SK-N-SH (cell line): ENCODE measurements at regions not wholly inside any gene's neighbourhood (a gene's known extent, or its start where the extent isn't known, plus 50 kb on each side); places are given as distances from the start of the nearest gene placed in this dataset.
A peak's percentile ranks its signal among the peaks of the same experiment; 100 is the strongest.

ENCODE experiments used
- CTCF ChIA-PET: fragments of 300-600, 350-600 bp; formaldehyde crosslinking; extraction: SDS; loops from one replicate; lab custom pipeline; 2021; lab: Yijun Ruan, JAX
- POLR2A ChIA-PET: fragments of 350-600 bp; sonication (Branson Sonifier 250); formaldehyde crosslinking; extraction: SDS; loops from one replicate; lab custom pipeline; 2020; ENCODE audit warnings: antibody characterized with exemption, inconsistent platforms; lab: Yijun Ruan, JAX
- DNase-seq: peaks from one replicate; pipeline ENCODE4 v3.0.0; 2012
- H2AFZ ChIP-seq: fragments of 200-600 bp; sonication (generic); 2 replicates; pipeline ENCODE4 v1.8.1; 2016; ENCODE audit warnings: antibody characterized with exemption, mild to moderate bottlenecking, low read depth
- H3F3A ChIP-seq: fragments of 200-600 bp; sonication (generic); replicated peaks from 2 replicates; pipeline ENCODE3; 2016; ENCODE audit warnings: antibody characterized with exemption, mild to moderate bottlenecking; ENCODE audit not compliant: insufficient read depth
- H3K27ac ChIP-seq, 2 experiments: fragments of 200-500 bp in 1 of 2; fragments of 200-600 bp in 1 of 2; sonication (Bioruptor generic) in 1 of 2; sonication (generic), shearing (Covaris generic) in 1 of 2; 2 replicates each; pipeline versions ENCODE4 v1.5.1 to v1.6.1; 2014 to 2016; ENCODE audit warnings: low read depth in 2 of 2, inconsistent platforms in 1 of 2, low read length in 1 of 2, mild to moderate bottlenecking in 1 of 2, mixed read lengths in 1 of 2
- H3K27me3 ChIP-seq: fragments of 200-600 bp; sonication (generic), shearing (Covaris generic); 2 replicates; pipeline ENCODE4 v1.6.1; 2016; ENCODE audit warnings: mixed run types; ENCODE audit not compliant: insufficient read depth
- H3K36me3 ChIP-seq, 2 experiments: fragments of 200-500 bp in 1 of 2; fragments of 200-600 bp in 1 of 2; sonication (Bioruptor generic) in 1 of 2; sonication (generic) in 1 of 2; replicated peaks in 1 of 2; 2 replicates each; pipeline versions ENCODE3 to v1.5.1; 2014 to 2016; ENCODE audit warnings: low read length in 1 of 2, mild to moderate bottlenecking in 1 of 2; ENCODE audit not compliant: insufficient read depth in 2 of 2, control insufficient read depth in 1 of 2
- H3K4me1 ChIP-seq, 2 experiments: fragments of 200-500 bp in 1 of 2; fragments of 200-600 bp in 1 of 2; sonication (Bioruptor generic) in 1 of 2; sonication (generic), shearing (Covaris generic) in 1 of 2; 2 replicates each; pipeline versions ENCODE4 v1.5.1 to v1.6.1; 2014 to 2016; ENCODE audit warnings: low read depth in 1 of 2, low read length in 1 of 2, mixed run types in 1 of 2; ENCODE audit not compliant: insufficient read depth in 2 of 2, control insufficient read depth in 1 of 2
- H3K4me2 ChIP-seq: fragments of 200-600 bp; sonication (generic), shearing (Covaris generic); 2 replicates; pipeline ENCODE4 v1.6.1; 2017; ENCODE audit warnings: mixed run types
- H3K4me3 ChIP-seq, 2 experiments: fragments of 200-500 bp in 1 of 2; fragments of 200-600 bp in 1 of 2; sonication (Bioruptor generic) in 1 of 2; sonication (generic), shearing (Covaris generic) in 1 of 2; 2 replicates each; pipeline versions ENCODE4 v1.5.1 to v1.8.1; 2014 to 2016; ENCODE audit warnings: low read depth in 2 of 2, inconsistent platforms in 1 of 2, low read length in 1 of 2, mild to moderate bottlenecking in 1 of 2, mixed read lengths in 1 of 2, moderate library complexity in 1 of 2
- H3K79me2 ChIP-seq: fragments of 200-600 bp; sonication (generic); 2 replicates; pipeline ENCODE4 v1.8.1; 2017; ENCODE audit warnings: mild to moderate bottlenecking; ENCODE audit not compliant: insufficient read depth
- H3K9ac ChIP-seq: fragments of 200-600 bp; sonication (generic); 2 replicates; pipeline ENCODE4 v1.6.1; 2017; ENCODE audit warnings: mixed run types
- H3K9me2 ChIP-seq: fragments of 200-600 bp; sonication (generic); 2 replicates; pipeline ENCODE4 v1.6.1; 2017; ENCODE audit warnings: mixed run types
- H3K9me3 ChIP-seq: fragments of 200-600 bp; sonication (generic); 2 replicates; pipeline ENCODE4 v1.6.1; 2017; ENCODE audit warnings: mixed run types, mild to moderate bottlenecking, moderate library complexity
- H4K20me1 ChIP-seq: fragments of 200-600 bp; sonication (generic); 2 replicates; pipeline ENCODE4 v1.6.1; 2017; ENCODE audit warnings: mild to moderate bottlenecking, mixed run types; ENCODE audit not compliant: insufficient read depth
- CHD2 ChIP-seq: fragments of 150-350 bp; IDR thresholded peaks from 2 replicates; pipeline ENCODE4 v1.6.1; 2018; ENCODE audit warnings: low read length; ENCODE audit not compliant: partially characterized antibody
- EP300 ChIP-seq, 2 experiments: IDR thresholded peaks; 2 replicates each; pipeline versions ENCODE4 v1.4.0 to v1.6.1; 2012; ENCODE audit warnings: borderline replicate concordance in 1 of 2, low read depth in 1 of 2, low read length in 1 of 2
- FOXJ3 ChIP-seq: sonication (generic); formaldehyde crosslinking; IDR thresholded peaks from 2 replicates; pipeline ENCODE4 v1.5.1; 2020; ENCODE audit warnings: mild to moderate bottlenecking, missing genetic modification reagents
- FOXM1 ChIP-seq: IDR thresholded peaks from 2 replicates; pipeline ENCODE4 v1.4.0; 2012; ENCODE audit warnings: low read depth, mild to moderate bottlenecking
- MXI1 ChIP-seq: IDR thresholded peaks from 2 replicates; pipeline ENCODE4 v1.6.1; 2012; ENCODE audit warnings: mild to moderate bottlenecking, low read depth, low read length, improper control_type of control experiment
- RAD21 ChIP-seq: IDR thresholded peaks from 2 replicates; pipeline ENCODE4 v1.6.1; 2012; ENCODE audit warnings: mild to moderate bottlenecking, low read length
- RCOR1 ChIP-seq: fragments of 150-350 bp; IDR thresholded peaks from 2 replicates; pipeline ENCODE4 v1.6.1; 2017; ENCODE audit warnings: antibody characterized with exemption, low read length
- TCF12 ChIP-seq: IDR thresholded peaks from 2 replicates; pipeline ENCODE4 v1.4.0; 2012
- TEAD4 ChIP-seq: IDR thresholded peaks from 2 replicates; pipeline ENCODE4 v1.4.0; 2012; ENCODE audit warnings: mild to moderate bottlenecking, borderline replicate concordance; ENCODE audit not compliant: insufficient read depth
- WGBS: methylation state at CpG from one replicate; pipeline ENCODE4 v1.1.6; 2017; ENCODE audit warnings: low lambda C conversion rate; 5-methylcytosine and 5-hydroxymethylcytosine counted together
- TF ChIP-seq, protein P1 (sequence below): IDR thresholded peaks from 2 replicates; pipeline ENCODE4 v1.4.0; 2012; ENCODE audit warnings: low read depth, borderline replicate concordance
- TF ChIP-seq, protein P2 (sequence below): fragments of 150-350 bp; IDR thresholded peaks from 2 replicates; pipeline ENCODE4 v1.6.1; 2016; ENCODE audit warnings: mild to moderate bottlenecking, low read depth, low read length
- TF ChIP-seq, protein P3 (sequence below): fragments of 150-350 bp; IDR thresholded peaks from 2 replicates; pipeline ENCODE4 v1.6.1; 2017; ENCODE audit warnings: antibody characterized with exemption, low read length, low read depth, borderline replicate concordance
- TF ChIP-seq, protein P4 (sequence below): IDR thresholded peaks from 2 replicates; pipeline ENCODE4; 2012

DNA sequence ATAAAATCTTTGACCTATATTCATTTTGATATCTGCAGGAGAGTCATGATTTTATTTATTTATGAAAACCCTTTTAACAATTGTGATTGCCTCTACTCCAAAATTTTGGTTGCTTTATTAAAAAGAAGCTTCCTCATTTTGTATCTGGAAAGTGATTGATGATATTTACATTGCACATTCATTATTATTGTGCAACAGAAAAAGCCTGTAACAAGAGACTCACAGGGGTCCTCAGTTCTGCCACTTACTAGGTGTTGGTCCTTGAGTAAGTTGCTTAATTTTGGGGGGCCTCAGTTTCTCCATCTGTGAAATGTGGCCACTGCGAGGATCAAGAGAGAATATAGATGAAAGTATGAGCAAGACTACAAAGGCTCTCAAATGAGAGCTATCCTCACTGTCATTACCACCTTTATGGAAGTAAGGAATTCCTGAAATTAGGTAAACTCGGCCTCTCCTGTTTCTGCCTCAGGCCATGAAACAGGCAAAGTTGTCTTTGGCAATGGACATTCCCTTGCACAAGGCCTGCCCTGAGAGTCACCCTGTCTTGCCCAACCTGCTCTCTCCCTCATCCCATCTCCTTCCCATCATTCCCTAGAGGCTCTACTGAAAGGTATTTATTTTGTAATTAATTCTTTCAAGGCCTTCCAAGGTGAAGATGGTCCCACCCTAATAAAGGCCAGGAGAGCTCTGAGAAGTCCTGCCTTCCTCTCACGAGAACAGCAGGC lies 66.1 kb upstream of the ABLIM1 start:
- Histone ChIP-seq H4K20me1 (no peaks in the 10 kb centered on the region), H2AFZ (no peak overlapping the region), H3K79me2 (no peaks in the 10 kb centered on the region), H3K4me2 (no peak overlapping the region), H3K9me2 (no peaks in the 10 kb centered on the region), H3K9me3 (no peaks in the 10 kb centered on the region), H3K4me1 (peaks cover 0 to 19% of the 10 kb centered on the region in 2 experiments; a peak in 2 of 4 replicates), H3K9ac (no peak overlapping the region), H3K27ac (no peak overlapping the region), H3K36me3 (peaks cover 0 to 5% of the 10 kb centered on the region in 2 experiments), H3K4me3 (no peak overlapping the region), H3F3A (no peaks in the 10 kb centered on the region), H3K27me3 (no peaks in the 10 kb centered on the region)
- TF ChIP-seq, protein P1, sequence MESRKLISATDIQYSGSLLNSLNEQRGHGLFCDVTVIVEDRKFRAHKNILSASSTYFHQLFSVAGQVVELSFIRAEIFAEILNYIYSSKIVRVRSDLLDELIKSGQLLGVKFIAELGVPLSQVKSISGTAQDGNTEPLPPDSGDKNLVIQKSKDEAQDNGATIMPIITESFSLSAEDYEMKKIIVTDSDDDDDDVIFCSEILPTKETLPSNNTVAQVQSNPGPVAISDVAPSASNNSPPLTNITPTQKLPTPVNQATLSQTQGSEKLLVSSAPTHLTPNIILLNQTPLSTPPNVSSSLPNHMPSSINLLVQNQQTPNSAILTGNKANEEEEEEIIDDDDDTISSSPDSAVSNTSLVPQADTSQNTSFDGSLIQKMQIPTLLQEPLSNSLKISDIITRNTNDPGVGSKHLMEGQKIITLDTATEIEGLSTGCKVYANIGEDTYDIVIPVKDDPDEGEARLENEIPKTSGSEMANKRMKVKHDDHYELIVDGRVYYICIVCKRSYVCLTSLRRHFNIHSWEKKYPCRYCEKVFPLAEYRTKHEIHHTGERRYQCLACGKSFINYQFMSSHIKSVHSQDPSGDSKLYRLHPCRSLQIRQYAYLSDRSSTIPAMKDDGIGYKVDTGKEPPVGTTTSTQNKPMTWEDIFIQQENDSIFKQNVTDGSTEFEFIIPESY = no peak
- TF ChIP-seq, protein P2, sequence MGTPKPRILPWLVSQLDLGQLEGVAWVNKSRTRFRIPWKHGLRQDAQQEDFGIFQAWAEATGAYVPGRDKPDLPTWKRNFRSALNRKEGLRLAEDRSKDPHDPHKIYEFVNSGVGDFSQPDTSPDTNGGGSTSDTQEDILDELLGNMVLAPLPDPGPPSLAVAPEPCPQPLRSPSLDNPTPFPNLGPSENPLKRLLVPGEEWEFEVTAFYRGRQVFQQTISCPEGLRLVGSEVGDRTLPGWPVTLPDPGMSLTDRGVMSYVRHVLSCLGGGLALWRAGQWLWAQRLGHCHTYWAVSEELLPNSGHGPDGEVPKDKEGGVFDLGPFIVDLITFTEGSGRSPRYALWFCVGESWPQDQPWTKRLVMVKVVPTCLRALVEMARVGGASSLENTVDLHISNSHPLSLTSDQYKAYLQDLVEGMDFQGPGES = no peak
- TF ChIP-seq FOXJ3 (CRISPR knock-in tag) = no peak
- no peak for TF ChIP-seq TEAD4
- TF ChIP-seq, protein P3, sequence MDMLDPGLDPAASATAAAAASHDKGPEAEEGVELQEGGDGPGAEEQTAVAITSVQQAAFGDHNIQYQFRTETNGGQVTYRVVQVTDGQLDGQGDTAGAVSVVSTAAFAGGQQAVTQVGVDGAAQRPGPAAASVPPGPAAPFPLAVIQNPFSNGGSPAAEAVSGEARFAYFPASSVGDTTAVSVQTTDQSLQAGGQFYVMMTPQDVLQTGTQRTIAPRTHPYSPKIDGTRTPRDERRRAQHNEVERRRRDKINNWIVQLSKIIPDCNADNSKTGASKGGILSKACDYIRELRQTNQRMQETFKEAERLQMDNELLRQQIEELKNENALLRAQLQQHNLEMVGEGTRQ = no peak
- no peak for TF ChIP-seq FOXM1
- no peak for TF ChIP-seq RAD21
- DNase-seq = no peak
- POLR2A ChIA-PET = no interaction called here
- CTCF ChIA-PET = interaction anchor here (0.7 to 2.2 kb wide), 4 partner anchors 13 to 173 kb away, joined by 3 to 11 read pairs (median 4); no protein-coding TSS in a partner anchor
- WGBS = 80% methylated on average over 3 of the region's 3 CpGs

DNA sequence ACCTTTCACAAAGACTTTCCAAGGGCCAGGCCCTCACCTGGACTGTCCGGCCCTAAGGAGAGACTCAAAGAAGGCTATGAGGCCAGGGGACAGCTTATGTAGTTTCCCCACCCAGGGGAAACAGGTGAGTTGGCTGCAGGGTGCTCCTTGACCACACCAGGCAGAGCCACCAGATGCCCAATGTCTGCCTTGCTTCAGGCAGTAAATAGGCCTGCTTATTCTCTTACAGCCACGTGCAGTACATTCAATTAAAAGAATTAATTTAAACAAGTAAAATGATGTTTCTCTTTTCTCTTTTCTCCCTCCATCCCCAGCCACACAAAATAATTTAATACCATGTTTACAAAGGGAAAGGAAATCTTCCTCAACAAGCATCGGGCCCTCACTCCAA lies 66.6 kb upstream of the ABLIM1 start:
- no peaks in the 10 kb centered on the region for H3K9me3 ChIP-seq
- no peaks in the 10 kb centered on the region for H3K27me3 ChIP-seq
- peaks cover 0 to 20% of the 10 kb centered on the region in 2 experiments; a peak in 2 of 4 replicates for H3K4me1 ChIP-seq
- H3K4me3 ChIP-seq = no peak overlapping the region
- H3F3A ChIP-seq = no peaks in the 10 kb centered on the region
- no peak overlapping the region for H2AFZ ChIP-seq
- no peak overlapping the region for H3K27ac ChIP-seq
- CTCF ChIA-PET = interaction anchor here (0.7 to 2.2 kb wide), 3 partner anchors 12 to 174 kb away, joined by 3 to 6 read pairs (median 3); no protein-coding TSS in a partner anchor
- 79% methylated on average over 3 of the region's 3 CpGs for WGBS
- no peak overlapping the region for H3K9ac ChIP-seq
- H3K9me2 ChIP-seq = no peaks in the 10 kb centered on the region
- H3K4me2 ChIP-seq = no peak overlapping the region
- H3K79me2 ChIP-seq = no peaks in the 10 kb centered on the region
- peak; percentile 78 for TF ChIP-seq RCOR1
- TF ChIP-seq, protein P4, sequence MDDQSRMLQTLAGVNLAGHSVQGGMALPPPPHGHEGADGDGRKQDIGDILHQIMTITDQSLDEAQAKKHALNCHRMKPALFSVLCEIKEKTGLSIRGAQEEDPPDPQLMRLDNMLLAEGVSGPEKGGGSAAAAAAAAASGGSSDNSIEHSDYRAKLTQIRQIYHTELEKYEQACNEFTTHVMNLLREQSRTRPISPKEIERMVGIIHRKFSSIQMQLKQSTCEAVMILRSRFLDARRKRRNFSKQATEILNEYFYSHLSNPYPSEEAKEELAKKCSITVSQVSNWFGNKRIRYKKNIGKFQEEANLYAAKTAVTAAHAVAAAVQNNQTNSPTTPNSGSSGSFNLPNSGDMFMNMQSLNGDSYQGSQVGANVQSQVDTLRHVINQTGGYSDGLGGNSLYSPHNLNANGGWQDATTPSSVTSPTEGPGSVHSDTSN = no peak
- peak in 1 of 2 experiments; percentile 86; a peak in 2 of 4 replicates for TF ChIP-seq EP300 (IDR thresholded peaks at IDR 0.05; ENCODE audit: borderline replicate concordance in 1 of 2, low read depth in 1 of 2, low read length in 1 of 2)
- no peak; the same call in 1 of the 2 replicates for TF ChIP-seq MXI1
- TF ChIP-seq TCF12 = 0 out of 2 replicates have a peak, but pooled peaks have one; percentile 22
- TF ChIP-seq CHD2 = peak; percentile 54
- peak; percentile 26 for DNase-seq
- peaks cover 0 to 5% of the 10 kb centered on the region in 2 experiments for H3K36me3 ChIP-seq
- POLR2A ChIA-PET = no interaction called here
- no peaks in the 10 kb centered on the region for H4K20me1 ChIP-seq
